C4-2B (cell line): ENCODE measurements at regions not wholly inside any gene's neighbourhood (a gene's known extent, or its start where the extent isn't known, plus 50 kb on each side); places are given as distances from the start of the nearest gene placed in this dataset.

Source experiments
- CTCF ChIP-seq: fragments of 450-650 bp; conservative IDR thresholded peaks from 2 replicates; pipeline ENCODE4 v1.5.1; 2017; ENCODE audit warnings: mild to moderate bottlenecking
- ZFX ChIP-seq: fragments of 450-650 bp; IDR thresholded peaks from 2 replicates; pipeline ENCODE4 v1.6.1; 2017

GRCh38 chr6:14903176-14904038 is 342.5 kb upstream of the JARID2 start:
- no peak for TF ChIP-seq CTCF
- no peak for TF ChIP-seq ZFX
